ENCODE measurements at regions not wholly inside any gene's neighbourhood (a gene's known extent, or its start where the extent isn't known, plus 50 kb on each side); places are given as distances from the start of the nearest gene placed in this dataset.
"Not testable (repeated sequence)": the region's sequence is repeated elsewhere in the genome, so short reads cannot be mapped to it uniquely, and the experiment has no call there.

DNA sequence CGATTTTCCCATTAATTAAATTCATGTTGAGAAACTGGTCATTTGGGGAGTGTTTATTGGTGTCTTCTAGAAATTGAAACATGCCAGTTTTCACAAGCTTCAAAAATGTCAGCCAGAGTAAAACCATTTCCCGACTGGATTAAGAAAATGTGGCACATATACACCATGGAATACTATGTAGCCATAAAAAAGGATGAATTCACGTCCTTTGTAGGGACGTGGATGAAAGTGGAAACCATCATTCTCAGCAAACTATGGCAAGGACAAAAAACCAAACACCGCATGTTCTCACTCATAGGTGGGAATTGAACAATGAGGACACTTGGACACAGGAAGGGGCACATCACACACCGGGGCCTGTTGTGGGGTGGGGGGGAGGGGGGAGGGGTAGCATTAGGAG lies 162.1 kb upstream of the FGF13 start:
- not testable (repeated sequence) for TF ChIP-seq EZH2 (IDR thresholded peaks at IDR 0.05); POLR2AphosphoS5 (IDR thresholded peaks at IDR 0.05; ENCODE audit: borderline replicate concordance, low read depth, low read length)

All from SK-N-MC (cell line).